Left ventricle myocardium inferior (tissue), 1 donor: ENCODE measurements at regions not wholly inside any gene's neighbourhood (a gene's known extent, or its start where the extent isn't known, plus 50 kb on each side); places are given as distances from the start of the nearest gene placed in this dataset.
"Not testable (repeated sequence)": the region's sequence is repeated elsewhere in the genome, so short reads cannot be mapped to it uniquely, and the experiment has no call there.

Source experiments
- DNase-seq: peaks from one replicate; pipeline ENCODE4 v3.0.0-alpha.2; 2020
- H3K27ac ChIP-seq: fragments of 200-600 bp; replicated peaks from 2 replicates; pipeline ENCODE4 v1.8.0; 2021
- H3K27me3 ChIP-seq: fragments of 200-600 bp; 2 replicates; pipeline ENCODE4 v1.8.0; 2021; ENCODE audit warnings: low read depth
- H3K36me3 ChIP-seq: fragments of 200-600 bp; 2 replicates; pipeline ENCODE4 v1.8.0; 2021
- H3K4me1 ChIP-seq: fragments of 200-600 bp; 2 replicates; pipeline ENCODE4 v1.8.0; 2021
- H3K4me3 ChIP-seq: fragments of 200-600 bp; 2 replicates; pipeline ENCODE4 v1.8.0; 2021; ENCODE audit warnings: mild to moderate bottlenecking, moderate library complexity
- H3K9me3 ChIP-seq: fragments of 200-600 bp; replicated peaks from 2 replicates; pipeline ENCODE4 v1.8.0; 2021
- CTCF ChIP-seq: fragments of 200-600 bp; IDR thresholded peaks from 2 replicates; pipeline ENCODE4 v1.8.0; 2021; ENCODE audit warnings: antibody characterized with exemption, mild to moderate bottlenecking, borderline replicate concordance
- intact Hi-C: fragments of 100-400 bp; cut with micrococcal nuclease; formaldehyde crosslinking; loops from one replicate; pipeline ENCODE4 v1.11.0; 2022
- donor health status: DM: no; HTN: yes; CAD: no; lungs with severe emphysema.

DNA sequence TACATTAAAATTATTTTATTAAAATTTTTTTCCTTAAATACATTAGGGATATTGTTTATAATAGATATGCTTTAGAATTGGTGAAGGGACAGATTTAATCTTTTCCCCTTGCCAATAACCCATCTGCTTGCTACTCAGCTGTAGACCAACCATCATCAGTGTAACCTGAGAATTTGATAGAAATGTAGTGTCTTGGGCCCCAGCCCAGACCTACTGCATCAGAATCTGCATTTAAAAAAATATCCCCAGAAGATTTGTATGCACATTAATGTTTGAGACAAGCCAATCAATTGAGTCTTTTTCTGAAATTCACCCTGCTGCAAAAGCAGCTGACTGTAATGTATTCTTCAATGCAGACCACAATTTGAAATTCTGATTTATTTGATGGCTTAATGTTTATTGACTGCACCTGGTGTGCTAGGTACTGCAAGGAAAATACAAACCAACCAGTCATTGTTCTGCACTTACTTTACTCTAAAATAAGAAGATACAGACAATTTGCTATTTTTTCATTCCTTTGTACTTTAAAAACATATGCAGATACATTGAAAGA lies 190.7 kb upstream of the SGO1 start:
- TF ChIP-seq CTCF: no peak
- Histone ChIP-seq H3K36me3 (no peaks in the 10 kb centered on the region), H3K27ac (no peak overlapping the region), H3K4me1 (peaks cover 20% of the 10 kb centered on the region), H3K27me3 (no peaks in the 10 kb centered on the region), H3K4me3 (no peak overlapping the region), H3K9me3 (no peaks in the 10 kb centered on the region)
- no peak for DNase-seq
- intact Hi-C loops: no loop called here

GRCh38 chr3:20375302-20375701 lies 189.3 kb upstream of the SGO1 start:
- intact Hi-C loops: no loop called here
- no peaks in the 10 kb centered on the region for H3K36me3 ChIP-seq
- no peaks in the 10 kb centered on the region for H3K9me3 ChIP-seq
- no peak overlapping the region for H3K4me3 ChIP-seq
- no peaks in the 10 kb centered on the region for H3K27me3 ChIP-seq
- H3K27ac ChIP-seq: no peak overlapping the region
- TF ChIP-seq CTCF: no peak
- H3K4me1 ChIP-seq: peaks cover 20% of the 10 kb centered on the region
- no peak for DNase-seq

- H3K4me1 ChIP-seq, intact Hi-C loops, DNase-seq, H3K27ac ChIP-seq, H3K4me3 ChIP-seq, H3K27me3 ChIP-seq, H3K36me3 ChIP-seq, H3K9me3 ChIP-seq: not testable (repeated sequence)
Measured at GRCh38 chr3:20370273-20371063, 184.5 kb upstream of the SGO1 start.

DNA sequence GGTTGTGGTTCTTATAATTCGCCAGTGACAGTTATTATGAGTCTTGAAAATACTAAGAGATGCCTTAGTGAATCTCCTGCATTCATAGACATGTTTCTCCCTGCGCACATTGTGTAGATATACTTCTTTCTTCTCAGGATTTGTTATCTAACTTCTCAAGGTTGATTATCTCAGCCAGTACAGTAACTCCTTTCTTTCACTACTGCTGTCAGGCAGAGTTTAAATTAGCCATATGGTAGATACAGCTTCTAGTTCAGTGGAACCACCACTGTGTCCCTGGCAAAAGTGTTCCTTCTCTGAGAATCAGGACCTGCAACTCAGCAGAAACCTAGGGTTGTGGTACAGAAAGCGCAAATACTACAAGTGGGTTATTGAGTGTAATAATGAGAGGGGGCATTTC lies 175.0 kb upstream of the SGO1 start:
- no peak for DNase-seq
- Histone ChIP-seq H3K27ac (no peak overlapping the region), H3K4me1 (no peaks in the 10 kb centered on the region), H3K27me3 (no peaks in the 10 kb centered on the region), H3K9me3 (no peaks in the 10 kb centered on the region), H3K4me3 (no peak overlapping the region), H3K36me3 (no peaks in the 10 kb centered on the region)
- intact Hi-C loops: no loop called here
- no peak for TF ChIP-seq CTCF

GRCh38 chr3:20353286-20353685 lies 167.3 kb upstream of the SGO1 start:
- Histone ChIP-seq H3K27ac (no peak overlapping the region), H3K9me3 (no peaks in the 10 kb centered on the region), H3K4me1 (no peaks in the 10 kb centered on the region), H3K4me3 (no peak overlapping the region), H3K36me3 (no peaks in the 10 kb centered on the region), H3K27me3 (no peaks in the 10 kb centered on the region)
- DNase-seq: no peak
- TF ChIP-seq CTCF: no peak
- intact Hi-C loops: no loop called here

DNA sequence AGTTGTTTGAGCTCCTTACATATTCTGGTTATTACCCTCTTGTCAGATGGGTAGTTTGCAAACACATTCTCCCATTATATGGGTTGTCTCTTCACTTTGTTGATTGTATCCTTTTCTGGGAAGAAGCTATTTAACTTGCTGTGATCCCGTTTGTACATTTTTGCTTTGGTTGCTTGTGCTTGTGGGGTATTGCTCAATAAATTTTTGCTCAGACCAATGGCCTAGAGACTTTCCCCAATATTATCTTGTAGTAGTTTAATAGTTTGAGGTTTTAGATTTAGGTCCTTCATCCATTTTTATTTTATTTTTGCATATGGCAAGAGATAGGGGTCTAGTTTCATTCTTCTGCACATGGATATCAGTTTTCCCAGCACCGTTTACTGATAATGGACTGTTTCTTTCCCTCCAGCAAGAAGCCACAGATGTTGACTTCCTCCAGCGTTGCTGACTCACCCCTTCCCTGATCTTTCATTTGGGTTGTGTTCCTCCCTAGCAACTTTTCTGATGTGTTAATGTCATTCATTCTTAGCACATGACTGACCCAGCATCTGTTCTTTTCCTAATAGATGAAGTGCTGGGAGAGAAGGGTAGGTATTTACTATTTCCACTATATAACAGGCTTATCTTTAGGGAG lies 166.7 kb upstream of the SGO1 start:
- H3K27ac ChIP-seq: no peak overlapping the region
- intact Hi-C loops: no loop called here
- H3K4me3 ChIP-seq: no peak overlapping the region
- no peaks in the 10 kb centered on the region for H3K36me3 ChIP-seq
- H3K4me1 ChIP-seq: no peaks in the 10 kb centered on the region
- no peak for DNase-seq
- no peaks in the 10 kb centered on the region for H3K9me3 ChIP-seq
- TF ChIP-seq CTCF: no peak
- H3K27me3 ChIP-seq: no peaks in the 10 kb centered on the region
